IMR-90 (cell line): ENCODE measurements at regions not wholly inside any gene's neighbourhood (a gene's known extent, or its start where the extent isn't known, plus 50 kb on each side); places are given as distances from the start of the nearest gene placed in this dataset.

Experiments used
- MAFK ChIP-seq: IDR thresholded peaks from 2 replicates; pipeline ENCODE4 v1.6.1; 2012; ENCODE audit warnings: low read depth, low read length, improper control_type of control experiment
- POLR2A ChIP-seq: IDR thresholded peaks from 2 replicates; pipeline ENCODE4 v1.6.1; 2012; ENCODE audit warnings: mild to moderate bottlenecking, low read depth, low read length
- RAD21 ChIP-seq: IDR thresholded peaks from 2 replicates; pipeline ENCODE4 v1.6.1; 2012; ENCODE audit warnings: low read length, improper control_type of control experiment
- TF ChIP-seq, protein P1 (sequence below): conservative IDR thresholded peaks from 2 replicates; pipeline ENCODE4 v1.5.1; 2012; ENCODE audit warnings: mild to moderate bottlenecking, low read depth, low read length, improper control_type of control experiment

DNA sequence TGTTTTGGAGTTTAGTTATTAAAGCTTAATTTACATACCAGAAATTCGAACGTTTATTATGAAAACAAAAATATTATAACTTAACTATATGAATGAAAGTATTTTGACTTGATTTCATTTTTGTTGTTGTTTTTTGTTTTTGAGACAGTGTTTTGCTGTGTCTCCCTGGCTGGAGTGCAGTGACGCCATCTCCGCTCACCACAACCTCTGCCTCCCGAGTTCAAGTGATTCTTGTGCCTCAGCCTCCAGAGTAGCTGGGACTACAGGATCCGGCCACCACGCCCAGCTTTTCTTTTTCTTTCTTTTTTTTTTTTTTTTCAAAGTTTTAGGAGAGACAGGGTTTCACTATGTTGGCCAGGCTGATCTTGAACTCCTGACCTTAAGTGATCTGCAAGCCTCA, 392.6 kb downstream of the PCDH17 start:
- no peak for TF ChIP-seq MAFK
- TF ChIP-seq, protein P1, sequence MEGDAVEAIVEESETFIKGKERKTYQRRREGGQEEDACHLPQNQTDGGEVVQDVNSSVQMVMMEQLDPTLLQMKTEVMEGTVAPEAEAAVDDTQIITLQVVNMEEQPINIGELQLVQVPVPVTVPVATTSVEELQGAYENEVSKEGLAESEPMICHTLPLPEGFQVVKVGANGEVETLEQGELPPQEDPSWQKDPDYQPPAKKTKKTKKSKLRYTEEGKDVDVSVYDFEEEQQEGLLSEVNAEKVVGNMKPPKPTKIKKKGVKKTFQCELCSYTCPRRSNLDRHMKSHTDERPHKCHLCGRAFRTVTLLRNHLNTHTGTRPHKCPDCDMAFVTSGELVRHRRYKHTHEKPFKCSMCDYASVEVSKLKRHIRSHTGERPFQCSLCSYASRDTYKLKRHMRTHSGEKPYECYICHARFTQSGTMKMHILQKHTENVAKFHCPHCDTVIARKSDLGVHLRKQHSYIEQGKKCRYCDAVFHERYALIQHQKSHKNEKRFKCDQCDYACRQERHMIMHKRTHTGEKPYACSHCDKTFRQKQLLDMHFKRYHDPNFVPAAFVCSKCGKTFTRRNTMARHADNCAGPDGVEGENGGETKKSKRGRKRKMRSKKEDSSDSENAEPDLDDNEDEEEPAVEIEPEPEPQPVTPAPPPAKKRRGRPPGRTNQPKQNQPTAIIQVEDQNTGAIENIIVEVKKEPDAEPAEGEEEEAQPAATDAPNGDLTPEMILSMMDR, result no peak
- no peak for TF ChIP-seq RAD21
- TF ChIP-seq POLR2A, result no peak
